ENCODE measurements at regions not wholly inside any gene's neighbourhood (a gene's known extent, or its start where the extent isn't known, plus 50 kb on each side); places are given as distances from the start of the nearest gene placed in this dataset.

DNA sequence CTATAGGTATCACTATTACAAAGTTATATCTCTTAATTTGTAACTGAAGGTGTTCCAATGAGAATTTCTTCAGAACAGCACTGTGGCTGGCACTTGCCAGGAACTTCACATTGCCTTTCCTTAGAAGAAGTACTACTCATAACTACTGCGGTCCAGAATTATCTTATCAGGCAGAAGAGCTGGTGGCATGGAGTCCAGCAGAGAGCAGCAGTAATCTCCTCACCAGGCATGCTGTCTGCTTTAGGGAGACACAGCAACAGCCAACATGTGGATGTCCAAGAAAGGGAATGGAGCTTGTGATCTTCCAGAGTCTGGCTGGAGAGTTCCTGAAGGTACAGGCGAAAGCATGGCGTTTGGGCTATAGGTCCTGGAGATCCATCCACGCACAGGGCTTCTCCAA, 919.7 kb upstream of the NR2F2 start:
- in situ Hi-C loops (cut with HindIII; ENCODE audit: low sequenced_read_pairs): no loop called here

DNA sequence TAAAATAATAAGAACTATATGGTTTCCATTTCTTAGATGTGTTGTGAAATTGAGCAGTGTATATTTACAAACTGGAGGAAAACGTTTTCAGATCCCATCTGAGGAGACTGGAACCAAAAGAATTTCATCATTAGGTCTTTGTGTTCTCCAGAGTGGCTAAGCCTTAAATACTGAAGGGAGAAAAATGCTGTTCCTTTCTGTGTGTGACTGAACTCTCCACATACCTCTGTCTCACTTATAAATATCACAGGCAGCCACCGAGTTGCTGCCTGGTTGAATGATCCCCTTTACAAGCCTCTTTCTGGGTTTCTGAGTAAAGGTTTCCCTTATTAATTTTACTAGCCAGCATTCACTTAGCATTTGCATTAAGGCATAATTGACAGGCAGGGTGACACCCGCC, 913.9 kb upstream of the NR2F2 start:
- DNase-seq (ENCODE audit: low spot score): no peak
- in situ Hi-C loops (cut with HindIII; ENCODE audit: low sequenced_read_pairs): no loop called here

More for the DNA sequence above, 919.7 kb upstream of the NR2F2 start:
- DNase-seq (ENCODE audit: low spot score): no peak

DNA sequence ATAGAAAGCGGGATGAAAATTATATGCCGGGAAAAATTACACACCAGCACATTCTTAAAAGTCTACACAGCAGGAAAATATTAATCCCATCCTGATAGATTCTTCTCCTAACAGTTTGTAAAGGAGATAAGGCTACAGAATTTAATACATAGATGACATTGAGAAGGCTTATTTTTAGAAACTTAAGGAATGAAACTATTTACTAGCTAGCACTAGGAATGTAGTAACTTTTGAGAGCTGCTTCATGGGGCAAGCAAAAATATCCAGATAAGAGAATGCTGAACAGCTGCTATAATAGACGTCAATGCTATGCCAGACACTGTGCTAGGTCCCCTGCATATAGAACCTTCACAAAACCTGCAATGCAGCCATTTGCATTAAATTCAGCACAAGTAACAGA, 912.7 kb upstream of the NR2F2 start:
- no peak for DNase-seq (ENCODE audit: low spot score)
- in situ Hi-C loops (cut with HindIII; ENCODE audit: low sequenced_read_pairs): no loop called here

DNA sequence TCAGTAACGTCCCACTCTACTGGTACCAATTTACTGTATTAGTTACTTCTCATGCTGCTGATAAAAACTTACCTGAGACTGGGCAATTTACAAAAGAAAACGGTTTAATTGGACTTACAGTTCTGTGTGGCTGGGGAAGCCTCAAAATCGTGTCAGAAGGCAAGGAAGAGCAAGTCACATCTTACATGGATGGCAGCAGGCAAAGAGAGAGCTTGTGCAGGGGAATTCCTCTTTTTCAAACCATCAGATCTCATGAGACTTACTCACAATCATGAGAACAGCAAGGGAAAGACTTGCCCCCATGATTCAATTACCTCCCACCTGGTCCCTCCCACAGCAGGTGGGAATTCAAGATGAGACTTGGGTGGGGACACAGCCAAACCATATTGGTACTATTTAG, 908.2 kb upstream of the NR2F2 start:
- DNase-seq (ENCODE audit: low spot score): no peak
- in situ Hi-C loops (cut with HindIII; ENCODE audit: low sequenced_read_pairs): no loop called here

DNA sequence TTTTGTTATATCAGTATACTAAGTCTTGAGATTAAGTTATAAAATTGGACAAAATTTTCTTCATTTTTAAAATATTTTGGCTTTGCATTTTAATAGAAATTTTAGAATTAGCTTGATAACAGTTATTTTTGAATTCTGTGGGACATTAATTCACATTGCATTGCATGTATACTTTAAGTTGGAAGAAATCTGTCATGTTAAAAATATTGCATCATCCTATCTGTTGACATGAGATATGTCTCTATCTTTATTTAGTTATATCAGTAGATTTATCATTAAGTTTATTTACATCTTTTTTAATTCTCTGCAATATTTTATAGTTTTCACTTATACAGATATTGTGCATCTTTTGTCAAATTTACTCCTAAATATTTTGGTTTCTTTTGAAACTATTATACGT, 904.6 kb upstream of the NR2F2 start:
- no peak for DNase-seq (ENCODE audit: low spot score)
- in situ Hi-C loops (cut with HindIII; ENCODE audit: low sequenced_read_pairs): no loop called here

DNA sequence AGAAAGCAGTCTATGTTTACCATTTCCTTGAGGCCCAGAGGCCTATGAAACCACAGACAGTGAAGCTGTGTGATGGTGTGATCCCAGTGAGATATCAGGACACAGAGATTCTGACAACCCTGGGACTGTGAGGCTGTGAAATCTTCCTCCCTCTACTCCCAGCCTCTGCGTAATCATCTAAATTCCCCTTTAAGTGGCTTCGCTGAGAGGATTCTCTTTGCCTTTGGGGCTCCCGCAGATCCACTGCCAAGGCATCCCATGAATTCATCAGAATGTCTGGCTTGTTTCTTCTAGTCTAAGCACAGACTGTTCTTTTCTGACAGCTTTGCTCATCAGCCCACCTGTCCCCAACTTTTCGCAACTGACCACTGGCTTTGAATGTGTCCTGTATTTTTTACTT, 901.2 kb upstream of the NR2F2 start:
- DNase-seq (ENCODE audit: low spot score): no peak

DNA sequence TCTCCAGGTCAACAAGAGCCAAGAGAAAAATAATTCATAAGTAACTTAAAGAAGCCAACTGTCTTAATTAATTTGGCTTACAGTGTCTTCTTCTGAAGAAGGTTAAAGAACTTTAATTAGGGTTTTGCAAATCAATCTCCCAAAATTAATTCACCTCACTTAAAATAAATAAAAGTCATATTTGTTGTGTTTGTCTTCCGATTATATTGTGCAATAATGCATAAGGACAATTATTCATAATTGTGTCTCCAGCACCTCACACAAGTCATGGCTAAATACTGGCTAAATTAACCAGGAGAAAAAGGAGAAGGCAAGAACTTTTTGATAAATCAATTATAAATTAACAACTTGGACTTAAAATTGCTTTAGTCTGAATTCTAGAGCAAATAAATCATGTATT, 899.0 kb upstream of the NR2F2 start:
- no peak for DNase-seq (ENCODE audit: low spot score)
- in situ Hi-C loops (cut with HindIII; ENCODE audit: low sequenced_read_pairs): no loop called here

More for the DNA sequence above, 901.2 kb upstream of the NR2F2 start:
- in situ Hi-C loops (cut with HindIII; ENCODE audit: low sequenced_read_pairs): no loop called here

DNA sequence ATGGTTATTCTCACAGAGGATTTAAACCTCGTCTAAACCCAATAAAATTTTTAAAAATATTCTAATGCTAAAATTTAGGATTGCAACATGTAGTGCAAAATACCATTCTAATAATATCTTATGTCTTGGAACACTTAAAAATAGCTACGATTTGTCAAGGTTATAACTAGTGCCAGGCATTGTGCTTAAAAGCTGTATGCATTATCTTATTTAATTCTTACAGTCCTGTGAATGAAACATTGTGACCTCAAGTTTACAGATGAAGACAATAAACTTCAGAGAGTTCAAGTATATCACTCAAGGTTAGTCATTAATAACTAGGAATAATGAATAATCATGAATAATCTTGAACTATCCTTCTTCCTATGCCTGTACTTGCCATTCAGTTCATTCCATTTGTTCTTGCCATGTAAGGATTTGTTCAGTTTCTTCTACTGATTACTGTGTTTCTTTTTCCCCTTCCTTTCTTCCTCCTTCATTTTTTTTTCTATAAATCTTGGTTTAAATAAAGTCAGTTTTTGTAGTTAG, 897.6 kb upstream of the NR2F2 start:
- no peak for DNase-seq (ENCODE audit: low spot score)
- in situ Hi-C loops (cut with HindIII; ENCODE audit: low sequenced_read_pairs): no loop called here

DNA sequence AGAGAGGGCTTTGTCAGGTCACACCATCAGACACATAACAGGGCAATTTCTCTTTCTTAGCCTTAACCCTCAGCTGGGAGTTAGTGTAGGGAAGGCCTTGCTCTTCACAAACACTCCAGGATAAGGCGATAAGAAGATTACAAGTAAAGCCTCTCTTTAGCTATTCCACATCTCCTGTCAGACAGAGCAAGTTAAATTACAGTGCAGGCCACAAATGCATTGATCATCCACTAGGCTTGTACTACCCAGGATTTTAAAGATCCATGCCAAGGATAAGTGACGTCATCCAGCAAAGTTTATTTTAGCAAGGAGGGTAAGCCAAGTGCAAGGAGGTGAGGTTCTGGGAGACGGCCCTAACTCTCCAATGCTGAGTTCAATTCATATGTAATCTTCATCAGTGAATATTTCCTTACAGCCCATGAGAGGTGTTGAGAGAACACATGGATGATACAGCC, 890.6 kb upstream of the NR2F2 start:
- DNase-seq (ENCODE audit: low spot score): no peak
- in situ Hi-C loops (cut with HindIII; ENCODE audit: low sequenced_read_pairs): no loop called here

DNA sequence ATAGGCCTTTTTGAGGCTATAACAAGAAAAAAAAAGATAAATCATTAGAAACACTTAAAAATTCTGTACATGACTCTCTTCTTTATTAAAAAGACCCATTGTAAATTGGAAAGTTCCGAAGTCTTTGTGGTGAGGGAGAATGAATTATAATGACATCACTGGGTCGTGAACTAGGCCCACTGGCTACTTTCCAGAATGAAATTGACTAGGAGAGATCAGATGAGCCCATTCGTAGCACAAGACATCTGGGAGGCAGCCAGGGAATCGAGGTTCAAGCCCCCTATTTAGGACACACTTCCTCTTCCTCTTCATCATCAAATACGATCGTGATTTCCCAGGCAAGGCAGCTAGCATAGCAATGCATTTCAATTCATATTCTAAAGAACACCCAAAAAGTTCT, 889.8 kb upstream of the NR2F2 start:
- in situ Hi-C loops (cut with HindIII; ENCODE audit: low sequenced_read_pairs): no loop called here
- no peak for DNase-seq (ENCODE audit: low spot score)

DNA sequence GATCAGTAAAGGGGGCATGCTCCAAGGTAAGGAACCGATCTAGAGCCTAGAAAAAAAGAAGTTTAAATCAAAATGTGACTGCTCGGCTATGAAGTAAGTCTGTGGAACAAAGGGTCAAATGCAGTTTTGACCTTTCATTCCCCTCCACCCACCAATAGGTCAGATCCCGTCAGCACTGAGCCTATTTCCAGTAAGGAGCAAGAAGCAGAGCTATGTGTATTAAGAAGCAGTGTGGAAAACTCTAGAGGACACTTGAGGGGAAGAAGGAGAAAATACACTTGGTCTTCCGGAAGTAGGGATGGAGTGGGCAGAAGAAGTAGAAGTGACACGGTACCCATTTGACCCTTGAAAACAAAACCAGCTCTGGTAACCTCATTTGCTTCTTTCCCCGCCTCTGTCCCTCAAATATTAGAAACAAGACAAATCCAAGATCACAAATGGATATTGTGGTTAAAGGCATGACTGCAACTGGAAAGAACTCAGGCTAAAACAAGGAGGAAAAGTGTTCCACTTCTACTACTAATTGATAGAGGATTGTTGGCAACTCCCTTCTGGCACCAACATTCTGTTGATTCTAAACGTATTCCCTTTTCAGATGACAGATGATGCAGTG, 888.3 kb upstream of the NR2F2 start:
- DNase-seq (ENCODE audit: low spot score): no peak
- in situ Hi-C loops (cut with HindIII; ENCODE audit: low sequenced_read_pairs): no loop called here

DNA sequence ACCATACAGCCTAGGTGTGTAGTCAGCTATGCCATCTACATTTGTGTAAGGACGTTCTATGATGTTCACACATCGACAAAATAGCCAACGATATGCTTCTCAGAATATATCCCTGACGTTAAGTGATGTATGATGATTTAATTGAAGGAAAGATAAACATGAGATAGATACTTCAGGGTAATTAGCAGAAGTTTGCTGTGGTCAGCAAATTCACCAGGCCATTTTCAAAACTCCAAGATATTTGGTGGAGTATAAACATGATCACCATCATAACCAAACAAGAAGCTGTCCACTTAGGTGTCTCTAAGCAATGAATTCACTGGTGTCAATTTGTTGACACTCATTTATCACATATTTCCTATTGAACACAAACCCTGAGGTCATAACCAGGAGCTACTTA, 885.6 kb upstream of the NR2F2 start:
- DNase-seq (ENCODE audit: low spot score): no peak
- in situ Hi-C loops (cut with HindIII; ENCODE audit: low sequenced_read_pairs): no loop called here

DNA sequence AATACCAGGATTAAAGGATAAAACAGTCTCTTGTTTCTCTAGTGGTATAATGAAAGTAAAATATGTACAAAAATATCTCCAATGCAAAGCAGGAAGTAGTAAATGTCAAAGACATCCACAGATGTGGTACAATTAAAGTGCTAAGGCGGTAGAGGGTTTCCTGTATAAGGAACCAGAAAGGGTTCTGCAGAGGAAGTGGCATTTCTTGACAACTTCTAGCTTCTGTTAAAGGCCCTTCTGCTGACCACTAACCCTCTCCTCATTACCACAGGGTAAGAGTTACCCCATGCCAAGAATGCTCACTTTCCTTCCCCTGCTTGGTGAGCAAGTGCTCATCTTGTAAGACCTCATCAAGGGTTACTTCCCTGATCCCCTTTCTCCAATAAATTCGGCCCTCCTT, 883.6 kb upstream of the NR2F2 start:
- in situ Hi-C loops (cut with HindIII; ENCODE audit: low sequenced_read_pairs): no loop called here
- no peak for DNase-seq (ENCODE audit: low spot score)

DNA sequence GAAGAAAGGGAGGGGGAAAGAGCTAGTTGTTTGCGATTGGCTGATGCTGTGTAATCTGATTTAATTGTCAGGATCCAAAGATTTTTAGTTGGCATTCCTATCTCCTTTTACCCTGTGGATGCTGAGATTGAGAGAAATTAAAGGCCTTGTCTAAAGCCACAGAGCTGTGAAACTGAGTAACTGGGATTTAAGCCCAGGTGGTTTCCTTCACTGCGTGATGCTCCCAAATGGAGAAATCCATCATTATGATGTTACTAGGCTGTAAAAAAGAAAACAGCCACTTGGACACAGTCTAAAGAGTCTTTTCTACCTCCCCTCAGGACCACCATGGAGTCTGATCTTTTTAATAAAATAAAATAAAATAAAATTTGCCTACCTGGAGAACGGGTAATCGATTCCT, 883.0 kb upstream of the NR2F2 start:
- no peak for DNase-seq (ENCODE audit: low spot score)
- in situ Hi-C loops (cut with HindIII; ENCODE audit: low sequenced_read_pairs): no loop called here

DNA sequence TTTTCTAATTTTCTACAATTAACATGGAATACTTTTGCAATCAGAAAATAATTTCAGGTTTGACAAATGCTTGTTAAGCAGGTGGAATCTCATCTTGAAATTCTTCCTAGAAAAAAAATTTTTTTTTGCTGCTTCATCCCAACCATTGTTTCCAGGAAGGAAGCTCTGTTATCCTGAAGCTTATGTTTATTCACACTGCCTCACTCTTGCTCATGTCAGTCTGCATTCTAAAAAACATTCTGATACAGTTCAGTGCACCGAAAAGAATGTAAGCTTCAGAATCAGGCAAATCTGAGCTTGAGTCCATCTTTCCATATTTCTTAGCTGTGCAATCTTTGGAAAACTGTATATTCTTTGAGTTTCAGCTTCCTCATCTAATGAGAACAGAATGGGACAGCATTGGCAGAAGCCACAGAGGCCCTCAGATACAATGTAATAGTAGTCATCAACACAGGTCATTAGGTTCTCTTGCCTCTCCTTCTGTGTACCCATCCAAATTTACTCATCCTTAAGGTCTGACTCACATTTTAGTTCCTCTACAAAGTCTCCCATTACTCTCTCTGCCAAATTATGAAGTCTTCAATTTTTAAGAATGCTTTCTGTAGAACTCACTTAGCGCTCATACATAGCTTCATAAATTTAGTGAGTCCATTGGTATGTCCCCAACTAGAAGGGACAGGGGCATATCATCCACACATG, 881.8 kb upstream of the NR2F2 start:
- in situ Hi-C loops (cut with HindIII; ENCODE audit: low sequenced_read_pairs): no loop called here
- no peak for DNase-seq (ENCODE audit: low spot score)

DNA sequence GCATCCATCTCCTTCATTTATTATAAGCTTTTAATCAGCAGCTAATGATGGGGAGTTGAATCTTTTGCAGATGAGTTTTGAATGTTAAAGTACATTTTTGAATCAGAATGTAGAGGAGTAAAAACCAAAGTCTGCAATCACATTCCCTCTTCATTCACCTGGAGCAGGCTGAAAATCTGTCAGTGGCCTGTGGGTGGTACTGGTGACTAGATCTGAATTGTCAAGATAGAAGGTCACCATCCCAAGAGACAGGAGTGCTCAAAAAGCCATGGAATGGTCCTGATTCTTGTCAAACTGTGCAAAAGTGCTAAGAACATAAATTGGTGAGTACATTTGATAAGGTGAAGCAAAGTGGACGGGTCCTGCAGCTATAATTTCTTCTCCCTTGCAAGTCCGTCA, 881.3 kb upstream of the NR2F2 start:
- DNase-seq (ENCODE audit: low spot score): no peak
- in situ Hi-C loops (cut with HindIII; ENCODE audit: low sequenced_read_pairs): no loop called here

DNA sequence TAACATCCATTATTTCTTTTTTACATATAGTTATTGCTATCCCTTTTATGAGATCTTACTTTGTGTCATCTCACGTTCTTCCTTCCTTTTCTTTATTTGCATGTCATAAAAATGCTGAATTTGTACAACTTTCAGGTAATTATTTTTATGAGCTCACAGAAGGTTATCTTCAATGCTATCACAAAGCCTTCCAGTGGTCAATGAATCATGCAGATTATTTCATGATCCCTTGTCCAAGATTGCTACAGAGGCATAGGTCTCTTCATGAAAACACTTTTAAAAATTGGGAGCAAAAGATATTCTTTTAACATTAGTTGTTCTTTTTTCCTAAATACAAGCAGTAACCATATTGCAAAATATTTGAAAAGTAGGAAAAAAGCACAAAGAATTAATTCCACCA, 880.1 kb upstream of the NR2F2 start:
- in situ Hi-C loops (cut with HindIII; ENCODE audit: low sequenced_read_pairs): no loop called here
- no peak for DNase-seq (ENCODE audit: low spot score)

DNA sequence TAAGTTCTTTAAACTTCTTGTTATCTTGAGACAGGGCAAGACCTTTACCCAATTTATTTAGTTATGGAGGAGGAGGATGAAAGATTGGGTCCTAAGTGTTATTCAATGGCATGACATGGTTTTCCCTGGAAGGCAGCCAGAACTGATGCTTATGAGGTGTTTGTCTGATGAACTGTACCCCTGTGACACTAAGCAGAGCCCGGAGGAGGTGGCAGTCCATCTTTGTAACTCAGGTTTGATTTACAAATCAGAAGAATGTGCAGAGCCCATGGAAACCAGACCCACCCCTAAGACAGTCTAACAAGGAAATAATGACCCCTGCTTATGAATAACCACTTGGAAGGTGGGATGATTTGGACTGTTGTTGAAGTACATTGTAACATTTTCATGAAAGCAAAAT, 878.6 kb upstream of the NR2F2 start:
- in situ Hi-C loops (cut with HindIII; ENCODE audit: low sequenced_read_pairs): no loop called here
- no peak for DNase-seq (ENCODE audit: low spot score)

DNA sequence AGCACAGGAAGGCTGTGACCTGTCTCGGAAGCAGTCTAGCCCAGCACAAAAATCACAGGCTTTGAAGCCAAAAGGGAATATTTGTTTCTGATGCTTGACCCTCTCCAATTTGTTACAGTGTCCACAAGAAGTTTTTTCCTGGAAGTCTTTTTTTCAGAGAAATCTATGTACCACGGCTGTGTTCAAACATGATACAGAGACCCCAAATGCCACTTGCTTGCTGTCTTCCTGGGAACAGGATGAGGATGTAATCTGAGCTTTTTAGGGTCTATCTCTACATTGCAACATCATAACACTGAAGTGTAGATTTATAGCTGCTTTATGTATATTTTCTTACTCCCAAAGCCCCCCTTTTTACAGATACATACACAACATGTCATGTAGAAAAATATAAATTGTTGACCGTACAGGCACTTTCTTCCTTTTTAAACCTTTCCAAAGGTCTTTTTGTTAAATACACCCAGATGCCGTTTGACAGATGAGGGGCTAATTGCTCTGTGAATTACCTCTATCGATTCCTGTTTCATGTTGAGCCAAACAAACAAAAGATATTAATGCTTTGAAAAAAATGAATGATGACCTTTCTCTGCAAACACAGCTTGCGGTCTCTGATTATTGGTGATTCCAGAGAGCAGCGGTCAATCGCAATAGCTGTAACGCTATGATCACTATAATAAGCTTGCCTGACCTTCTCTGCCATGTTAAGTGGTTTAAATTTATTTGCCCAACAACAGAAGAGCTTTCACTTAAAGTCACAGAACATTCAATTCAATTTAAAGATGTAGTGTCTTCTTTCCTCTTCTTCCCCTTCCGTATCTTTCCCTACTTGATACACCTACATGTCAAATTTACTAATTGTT, 875.9 kb upstream of the NR2F2 start:
- in situ Hi-C loops (cut with HindIII; ENCODE audit: low sequenced_read_pairs): no loop called here
- no peak for DNase-seq (ENCODE audit: low spot score)

DNA sequence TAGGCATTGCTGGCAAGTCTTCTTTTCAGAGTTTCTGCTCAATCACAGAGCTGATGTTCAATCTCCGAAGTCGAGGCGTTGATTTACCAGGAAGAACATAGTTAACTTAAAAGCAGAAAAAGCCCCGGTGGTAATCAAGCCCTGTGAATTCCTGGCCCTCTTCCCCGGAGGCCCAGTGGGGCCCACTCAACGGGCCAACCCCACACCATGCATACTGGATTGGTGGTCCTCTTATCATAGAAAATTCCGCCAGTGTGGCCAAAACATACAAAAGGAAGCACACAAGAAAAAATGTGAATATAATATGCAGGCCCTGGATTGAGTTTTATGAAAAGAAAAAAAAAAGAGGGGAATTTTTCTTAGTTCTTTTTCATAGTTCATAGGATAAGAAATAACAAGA, 873.0 kb upstream of the NR2F2 start:
- in situ Hi-C loops (cut with HindIII; ENCODE audit: low sequenced_read_pairs): no loop called here
- no peak for DNase-seq (ENCODE audit: low spot score)

Data from G401 (cell line).